ENCODE measurements at regions not wholly inside any gene's neighbourhood (a gene's known extent, or its start where the extent isn't known, plus 50 kb on each side); places are given as distances from the start of the nearest gene placed in this dataset.

DNA sequence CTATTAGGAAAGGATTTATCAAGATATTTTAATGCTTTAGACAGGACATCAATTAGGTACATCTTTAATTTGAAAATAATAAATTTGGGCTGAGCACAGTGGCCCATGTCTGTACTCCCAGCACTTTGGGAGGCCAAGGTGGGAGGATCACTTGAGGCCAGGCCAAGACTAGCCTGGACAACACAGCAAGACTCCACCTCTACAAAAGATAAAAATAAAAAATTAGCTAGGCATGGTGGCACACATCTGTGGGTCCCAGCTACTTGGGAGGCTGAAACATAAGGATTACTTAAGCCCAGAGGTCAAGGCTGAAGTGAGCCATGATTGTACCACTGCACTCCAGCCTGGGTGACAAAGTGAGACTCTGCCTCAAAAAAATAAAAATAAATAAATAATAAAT is 59.6 kb upstream of the IRF2 start:
- TF ChIP-seq USF2 (IDR thresholded peaks at IDR 0.05; ENCODE audit: low read length), result no peak
- no peak for TF ChIP-seq RFX5 (IDR thresholded peaks at IDR 0.05; ENCODE audit: borderline replicate concordance, low read depth, low read length)
- TF ChIP-seq MAX (IDR thresholded peaks at IDR 0.05), result no peak
- TF ChIP-seq POLR2AphosphoS5 (IDR thresholded peaks at IDR 0.05; ENCODE audit: low read depth, low read length), result no peak
- TF ChIP-seq JUN (IDR thresholded peaks at IDR 0.05; ENCODE audit: low read depth, low read length), result no peak
- TF ChIP-seq, protein P1, sequence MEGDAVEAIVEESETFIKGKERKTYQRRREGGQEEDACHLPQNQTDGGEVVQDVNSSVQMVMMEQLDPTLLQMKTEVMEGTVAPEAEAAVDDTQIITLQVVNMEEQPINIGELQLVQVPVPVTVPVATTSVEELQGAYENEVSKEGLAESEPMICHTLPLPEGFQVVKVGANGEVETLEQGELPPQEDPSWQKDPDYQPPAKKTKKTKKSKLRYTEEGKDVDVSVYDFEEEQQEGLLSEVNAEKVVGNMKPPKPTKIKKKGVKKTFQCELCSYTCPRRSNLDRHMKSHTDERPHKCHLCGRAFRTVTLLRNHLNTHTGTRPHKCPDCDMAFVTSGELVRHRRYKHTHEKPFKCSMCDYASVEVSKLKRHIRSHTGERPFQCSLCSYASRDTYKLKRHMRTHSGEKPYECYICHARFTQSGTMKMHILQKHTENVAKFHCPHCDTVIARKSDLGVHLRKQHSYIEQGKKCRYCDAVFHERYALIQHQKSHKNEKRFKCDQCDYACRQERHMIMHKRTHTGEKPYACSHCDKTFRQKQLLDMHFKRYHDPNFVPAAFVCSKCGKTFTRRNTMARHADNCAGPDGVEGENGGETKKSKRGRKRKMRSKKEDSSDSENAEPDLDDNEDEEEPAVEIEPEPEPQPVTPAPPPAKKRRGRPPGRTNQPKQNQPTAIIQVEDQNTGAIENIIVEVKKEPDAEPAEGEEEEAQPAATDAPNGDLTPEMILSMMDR (IDR thresholded peaks at IDR 0.05; ENCODE audit: control extremely low read depth in 1 of 3, insufficient read depth in 1 of 3, low read depth in 1 of 3, low read length in 3 of 3), result no peak
- no peak for TF ChIP-seq SP1 (IDR thresholded peaks at IDR 0.05; ENCODE audit: low read depth, low read length)
- TF ChIP-seq EZH2 (IDR thresholded peaks at IDR 0.05; ENCODE audit: low read depth, low read length, severe bottlenecking), result no peak
- TF ChIP-seq ASH2L (IDR thresholded peaks at IDR 0.05; ENCODE audit: low read length), result no peak
